Upper lobe of right lung (tissue), 1 donor: ENCODE measurements at regions not wholly inside any gene's neighbourhood (a gene's known extent, or its start where the extent isn't known, plus 50 kb on each side); places are given as distances from the start of the nearest gene placed in this dataset.
"Not testable (repeated sequence)": the region's sequence is repeated elsewhere in the genome, so short reads cannot be mapped to it uniquely, and the experiment has no call there.

Experiments
- ATAC-seq: fragments of 200-7000 bp; cut with Tn5 transposase; one replicate; pipeline ENCODE4 v1.9.1; 2020; ENCODE audit warnings: mild to moderate bottlenecking, moderate library complexity
- DNase-seq: peaks from one replicate; pipeline ENCODE4 v3.0.0-alpha.2; 2020
- H3K27ac ChIP-seq: fragments of 200-600 bp; one replicate; pipeline ENCODE4 v1.8.0; 2022
- H3K27me3 ChIP-seq: fragments of 200-600 bp; one replicate; pipeline ENCODE4 v1.8.0; 2022; ENCODE audit warnings: mild to moderate bottlenecking
- H3K36me3 ChIP-seq: fragments of 200-600 bp; one replicate; pipeline ENCODE4 v1.8.0; 2022
- H3K4me1 ChIP-seq: fragments of 200-600 bp; one replicate; pipeline ENCODE4 v1.8.0; 2022
- H3K4me3 ChIP-seq: fragments of 200-600 bp; one replicate; pipeline ENCODE4 v1.8.0; 2022; ENCODE audit warnings: mild to moderate bottlenecking
- H3K9me3 ChIP-seq: fragments of 200-600 bp; one replicate; pipeline ENCODE4 v1.8.0; 2022
- intact Hi-C: fragments of 100-400 bp; cut with DNase I; formaldehyde crosslinking; loops from one replicate; pipeline ENCODE4 v1.11.0; 2022
- TF ChIP-seq, protein P1 (sequence below): fragments of 200-600 bp; IDR thresholded peaks from one replicate; pipeline ENCODE4 v1.8.0; 2022; ENCODE audit warnings: antibody characterized with exemption
- donor health status: DM: no; HTN: yes; CAD: no; lungs with severe emphysema.

DNA sequence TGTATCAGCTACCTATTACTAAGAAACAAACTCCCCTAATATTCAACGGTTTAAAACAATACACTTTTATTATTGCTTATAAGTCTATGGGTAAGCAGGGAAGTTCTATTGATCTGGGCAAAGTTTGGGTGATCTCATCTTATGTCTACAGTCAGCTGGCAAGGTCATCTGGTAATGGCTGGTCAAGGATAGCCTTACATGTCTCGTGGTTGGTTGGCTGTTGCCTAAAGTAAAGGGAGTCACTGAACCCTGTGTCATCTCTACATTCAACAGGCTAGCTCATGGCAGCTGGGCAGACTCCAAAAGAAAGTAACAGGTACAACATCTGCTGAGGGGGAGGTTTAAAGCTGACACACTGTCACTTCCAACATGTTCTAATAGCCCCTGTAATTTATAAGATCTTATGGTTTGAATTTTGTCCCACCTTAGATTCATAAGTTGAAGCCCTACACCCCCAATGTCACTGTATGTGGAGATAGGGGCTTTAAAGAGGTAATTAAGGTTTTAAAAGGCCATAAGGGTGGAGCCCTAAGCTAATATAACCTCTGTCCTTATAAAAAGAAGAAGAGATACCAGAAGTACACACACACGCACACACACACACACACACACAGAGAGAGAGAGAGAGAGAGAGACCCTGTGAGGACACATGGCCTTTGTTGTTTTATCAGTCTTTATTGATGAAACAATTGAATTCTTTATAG lies 419.1 kb downstream of the NPIPA8 start:
- ATAC-seq (no peak), DNase-seq (no peak)
- H3K36me3 ChIP-seq: no peaks in the 10 kb centered on the region
- H3K27me3 ChIP-seq: no peaks in the 10 kb centered on the region
- no peak overlapping the region for H3K27ac ChIP-seq
- intact Hi-C loops: no loop called here
- TF ChIP-seq, protein P1, sequence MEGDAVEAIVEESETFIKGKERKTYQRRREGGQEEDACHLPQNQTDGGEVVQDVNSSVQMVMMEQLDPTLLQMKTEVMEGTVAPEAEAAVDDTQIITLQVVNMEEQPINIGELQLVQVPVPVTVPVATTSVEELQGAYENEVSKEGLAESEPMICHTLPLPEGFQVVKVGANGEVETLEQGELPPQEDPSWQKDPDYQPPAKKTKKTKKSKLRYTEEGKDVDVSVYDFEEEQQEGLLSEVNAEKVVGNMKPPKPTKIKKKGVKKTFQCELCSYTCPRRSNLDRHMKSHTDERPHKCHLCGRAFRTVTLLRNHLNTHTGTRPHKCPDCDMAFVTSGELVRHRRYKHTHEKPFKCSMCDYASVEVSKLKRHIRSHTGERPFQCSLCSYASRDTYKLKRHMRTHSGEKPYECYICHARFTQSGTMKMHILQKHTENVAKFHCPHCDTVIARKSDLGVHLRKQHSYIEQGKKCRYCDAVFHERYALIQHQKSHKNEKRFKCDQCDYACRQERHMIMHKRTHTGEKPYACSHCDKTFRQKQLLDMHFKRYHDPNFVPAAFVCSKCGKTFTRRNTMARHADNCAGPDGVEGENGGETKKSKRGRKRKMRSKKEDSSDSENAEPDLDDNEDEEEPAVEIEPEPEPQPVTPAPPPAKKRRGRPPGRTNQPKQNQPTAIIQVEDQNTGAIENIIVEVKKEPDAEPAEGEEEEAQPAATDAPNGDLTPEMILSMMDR: no peak
- H3K4me3 ChIP-seq: no peak overlapping the region
- H3K9me3 ChIP-seq: peaks cover 6% of the 10 kb centered on the region
- H3K4me1 ChIP-seq: no peaks in the 10 kb centered on the region

- DNase-seq (no peak), ATAC-seq (no peak)
- Histone ChIP-seq H3K9me3 (peaks cover 6% of the 10 kb centered on the region), H3K4me1 (no peaks in the 10 kb centered on the region), H3K27ac (no peak overlapping the region), H3K4me3 (no peak overlapping the region), H3K27me3 (no peaks in the 10 kb centered on the region), H3K36me3 (no peaks in the 10 kb centered on the region)
- TF ChIP-seq, protein P1: no peak
- intact Hi-C loops: no loop called here
Observed at GRCh38 chr16:17915791-17916190, 420.7 kb downstream of the NPIPA8 start.

DNA sequence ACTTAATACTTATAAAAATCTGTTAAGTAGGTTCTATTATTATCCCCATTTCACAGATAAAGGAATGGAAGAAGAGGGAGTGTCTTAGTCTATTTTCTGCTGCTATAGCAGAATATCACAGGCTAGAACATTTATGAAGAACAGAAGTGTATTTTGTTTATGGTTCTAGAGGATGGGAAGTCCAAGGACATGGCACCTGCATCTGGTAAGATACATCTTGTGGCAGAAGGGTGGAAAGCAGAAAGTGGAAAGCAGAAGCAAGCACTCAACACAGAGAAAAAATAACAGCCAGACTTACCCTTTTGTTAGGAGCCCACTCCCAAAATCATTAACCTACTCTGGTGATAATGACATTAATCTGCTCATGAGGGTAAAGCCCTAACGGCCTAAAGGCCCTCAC lies 422.4 kb downstream of the NPIPA8 start:
- DNase-seq: no peak
- H3K36me3 ChIP-seq: no peaks in the 10 kb centered on the region
- intact Hi-C loops: no loop called here
- H3K4me1 ChIP-seq: no peaks in the 10 kb centered on the region
- H3K4me3 ChIP-seq: no peak overlapping the region
- no peaks in the 10 kb centered on the region for H3K27me3 ChIP-seq
- TF ChIP-seq, protein P1: no peak
- H3K27ac ChIP-seq: no peak overlapping the region
- H3K9me3 ChIP-seq: peaks cover 6% of the 10 kb centered on the region
- no peak for ATAC-seq

DNA sequence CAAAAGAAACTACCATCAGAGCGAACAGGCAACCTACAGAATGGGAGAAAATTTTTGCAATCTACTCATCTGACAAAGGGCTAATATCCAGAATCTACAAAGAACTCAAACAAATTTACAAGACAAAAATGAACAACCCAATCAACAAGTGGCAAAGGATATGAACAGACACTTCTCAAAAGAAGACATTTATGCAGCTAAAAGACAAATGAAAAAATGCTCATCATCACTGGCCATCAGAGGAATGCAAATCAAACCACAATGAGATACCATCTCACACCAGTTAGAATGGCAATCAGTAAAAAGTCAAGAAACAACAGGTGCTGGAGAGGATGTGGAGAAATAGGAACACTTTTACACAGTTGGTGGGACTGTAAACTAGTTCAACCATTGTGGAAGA lies 425.0 kb downstream of the NPIPA8 start:
- H3K27me3 ChIP-seq, H3K4me3 ChIP-seq, intact Hi-C loops, H3K27ac ChIP-seq, DNase-seq, ATAC-seq, H3K36me3 ChIP-seq, H3K4me1 ChIP-seq, H3K9me3 ChIP-seq: not testable (repeated sequence)

DNA sequence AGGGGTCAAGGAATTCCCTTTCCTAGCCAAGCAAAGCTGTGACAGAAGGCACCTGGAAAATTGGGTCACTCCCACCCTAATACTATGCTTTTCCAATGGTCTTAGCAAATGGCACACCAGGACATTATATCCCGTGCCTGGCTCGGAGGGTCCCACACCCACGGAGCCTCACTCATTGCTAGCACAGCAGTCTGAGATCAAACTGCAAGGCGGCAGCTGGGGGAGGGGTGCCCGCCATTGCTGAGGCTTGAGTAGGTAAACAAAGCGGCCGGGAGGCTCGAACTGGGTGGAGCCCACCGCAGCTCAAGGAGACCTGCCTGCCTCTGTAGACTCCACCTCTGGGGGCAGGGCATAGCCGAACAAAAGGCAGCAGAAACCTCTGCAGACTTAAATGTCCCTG lies 429.9 kb downstream of the NPIPA8 start:
- intact Hi-C loops, H3K27me3 ChIP-seq, DNase-seq, H3K36me3 ChIP-seq, H3K9me3 ChIP-seq, H3K4me3 ChIP-seq, H3K4me1 ChIP-seq, ATAC-seq, H3K27ac ChIP-seq: not testable (repeated sequence)

DNA sequence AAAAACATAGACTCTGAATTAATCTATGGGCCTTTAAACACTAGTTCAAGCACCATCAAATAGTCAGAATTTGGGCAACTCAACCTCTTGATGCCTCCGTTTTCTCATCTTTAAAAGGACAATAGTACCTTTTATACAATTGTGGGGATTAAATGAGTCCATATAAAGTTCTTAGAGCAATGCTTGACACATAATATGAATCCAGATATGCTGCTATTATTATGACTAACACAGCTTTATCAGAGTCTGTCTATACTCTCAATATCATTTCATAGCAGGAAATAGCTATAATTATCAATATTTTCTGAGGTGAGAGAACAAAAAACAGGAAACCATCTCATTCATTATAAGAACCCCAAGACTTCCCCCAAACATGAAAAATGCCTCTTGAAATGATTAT lies 430.5 kb upstream of the XYLT1 start:
- Histone ChIP-seq H3K27ac (no peak overlapping the region), H3K4me3 (no peak overlapping the region), H3K9me3 (no peaks in the 10 kb centered on the region), H3K36me3 (no peaks in the 10 kb centered on the region), H3K4me1 (no peaks in the 10 kb centered on the region), H3K27me3 (no peaks in the 10 kb centered on the region)
- TF ChIP-seq, protein P1: no peak
- intact Hi-C loops: no loop called here
- DNase-seq (no peak), ATAC-seq (no peak)

GRCh38 chr16:17899141-17899540 lies 428.4 kb upstream of the XYLT1 start:
- no peaks in the 10 kb centered on the region for H3K4me1 ChIP-seq
- ATAC-seq (no peak), DNase-seq (no peak)
- no peak overlapping the region for H3K27ac ChIP-seq
- H3K4me3 ChIP-seq: no peak overlapping the region
- H3K36me3 ChIP-seq: no peaks in the 10 kb centered on the region
- intact Hi-C loops: no loop called here
- H3K27me3 ChIP-seq: no peaks in the 10 kb centered on the region
- H3K9me3 ChIP-seq: no peaks in the 10 kb centered on the region
- TF ChIP-seq, protein P1: no peak
